H9 (cell line): ENCODE measurements at regions not wholly inside any gene's neighbourhood (a gene's known extent, or its start where the extent isn't known, plus 50 kb on each side); places are given as distances from the start of the nearest gene placed in this dataset.

ENCODE experiments used
- DNase-seq: peaks from one replicate; pipeline ENCODE4 v3.0.0-alpha.2; 2017
- H2AFZ ChIP-seq: one replicate; pipeline ENCODE4 v1.6.1; 2013; ENCODE audit warnings: mild to moderate bottlenecking, low read length, control low read depth, moderate library complexity
- H2AK5ac ChIP-seq: 2 replicates; pipeline ENCODE4 v1.6.1; 2013; ENCODE audit warnings: low read length, control low read depth, mixed read lengths; ENCODE audit not compliant: insufficient read length
- H2BK120ac ChIP-seq: one replicate; pipeline ENCODE4 v1.6.1; 2013; ENCODE audit warnings: low read depth, mild to moderate bottlenecking, low read length, control low read depth, inconsistent platforms; ENCODE audit not compliant: poor library complexity, severe bottlenecking
- H2BK12ac ChIP-seq: 2 replicates; pipeline ENCODE4 v1.6.1; 2013; ENCODE audit warnings: low read length, control low read depth, mixed read lengths, low read depth; ENCODE audit not compliant: insufficient read length
- H2BK15ac ChIP-seq: 2 replicates; pipeline ENCODE4 v1.6.1; 2013; ENCODE audit warnings: low read depth, low read length, control low read depth
- H2BK20ac ChIP-seq: one replicate; pipeline ENCODE4 v1.6.1; 2013; ENCODE audit warnings: low read depth, mild to moderate bottlenecking, low read length, control low read depth, inconsistent platforms; ENCODE audit not compliant: poor library complexity, severe bottlenecking
- H2BK5ac ChIP-seq: 2 replicates; pipeline ENCODE4 v1.6.1; 2013; ENCODE audit warnings: low read length, control low read depth, mixed read lengths; ENCODE audit not compliant: insufficient read length
- H3K14ac ChIP-seq: 2 replicates; pipeline ENCODE4 v1.6.1; 2013; ENCODE audit warnings: low read length, control low read depth; ENCODE audit not compliant: insufficient read depth
- H3K18ac ChIP-seq: 2 replicates; pipeline ENCODE4 v1.6.1; 2013; ENCODE audit warnings: low read depth, mild to moderate bottlenecking, mixed read lengths, low read length, control low read depth; ENCODE audit not compliant: insufficient read length
- H3K23ac ChIP-seq: 2 replicates; pipeline ENCODE4 v1.6.1; 2013; ENCODE audit warnings: low read length, control low read depth, mixed read lengths, low read depth; ENCODE audit not compliant: insufficient read length
- H3K23me2 ChIP-seq: 2 replicates; pipeline ENCODE4 v1.6.1; 2013; ENCODE audit warnings: low read depth, mild to moderate bottlenecking, mixed read lengths, low read length, control low read depth; ENCODE audit not compliant: insufficient read length, poor library complexity, severe bottlenecking
- H3K27ac ChIP-seq: 2 replicates; pipeline ENCODE4 v1.5.1; 2013; ENCODE audit warnings: low read length, control low read depth, mixed read lengths, low read depth; ENCODE audit not compliant: insufficient read length
- H3K27me3 ChIP-seq: 2 replicates; pipeline ENCODE4 v1.6.1; 2013; ENCODE audit warnings: low read length, control low read depth, inconsistent platforms; ENCODE audit not compliant: insufficient read depth
- H3K4ac ChIP-seq: 2 replicates; pipeline ENCODE4 v1.6.1; 2013; ENCODE audit warnings: low read depth, mild to moderate bottlenecking, control low read depth, inconsistent platforms, low read length, moderate library complexity
- H3K4me1 ChIP-seq: 2 replicates; pipeline ENCODE4 v1.6.1; 2013; ENCODE audit warnings: low read length, control low read depth, inconsistent platforms; ENCODE audit not compliant: insufficient read depth
- H3K4me2 ChIP-seq: 2 replicates; pipeline ENCODE4 v1.6.1; 2013; ENCODE audit warnings: low read length, control low read depth, mixed read lengths; ENCODE audit not compliant: insufficient read length, insufficient read depth
- H3K56ac ChIP-seq: 2 replicates; pipeline ENCODE4 v1.6.1; 2013; ENCODE audit warnings: low read depth, mild to moderate bottlenecking, mixed read lengths, low read length, control low read depth; ENCODE audit not compliant: insufficient read length
- H3K79me1 ChIP-seq: 2 replicates; pipeline ENCODE4 v1.6.1; 2013; ENCODE audit warnings: low read depth, mild to moderate bottlenecking, moderate library complexity, low read length, control low read depth, inconsistent platforms; ENCODE audit not compliant: insufficient read depth, poor library complexity, severe bottlenecking
- H3K79me2 ChIP-seq: 2 replicates; pipeline ENCODE4 v1.6.1; 2013; ENCODE audit warnings: low read length, control low read depth, inconsistent platforms; ENCODE audit not compliant: insufficient read depth
- H3K9ac ChIP-seq: 2 replicates; pipeline ENCODE4 v1.6.1; 2013; ENCODE audit warnings: low read length, control low read depth, mixed read lengths; ENCODE audit not compliant: insufficient read length; ENCODE audit errors: extremely low read depth
- H3K9me3 ChIP-seq: one replicate; pipeline ENCODE4 v1.6.1; 2013; ENCODE audit warnings: low read depth, low read length, inconsistent platforms; ENCODE audit not compliant: control insufficient read depth
- H3T11ph ChIP-seq: one replicate; pipeline ENCODE4 v1.6.1; 2013; ENCODE audit warnings: mild to moderate bottlenecking, low read length, control low read depth, inconsistent platforms
- H4K20me1 ChIP-seq: one replicate; pipeline ENCODE4 v1.6.1; 2013; ENCODE audit not compliant: control insufficient read depth, insufficient read length, insufficient read depth
- H4K5ac ChIP-seq: 2 replicates; pipeline ENCODE4 v1.6.1; 2013; ENCODE audit warnings: low read depth, mild to moderate bottlenecking, mixed read lengths, low read length, control low read depth; ENCODE audit not compliant: insufficient read length
- H4K8ac ChIP-seq: replicated peaks from 2 replicates; pipeline ENCODE4 v1.6.1; 2013; ENCODE audit warnings: low read length, control low read depth, mixed read lengths, low read depth; ENCODE audit not compliant: insufficient read length
- H4K91ac ChIP-seq: 2 replicates; pipeline ENCODE4 v1.6.1; 2013; ENCODE audit warnings: low read depth, mild to moderate bottlenecking, moderate library complexity, mixed read lengths, low read length, control low read depth; ENCODE audit not compliant: insufficient read length
- H3K27ac Mint-ChIP-seq, 3 experiments: 2 replicates in 2 of 3; 3 replicates in 1 of 3; pipeline ENCODE4 v1.8.0; 2020 to 2021; ENCODE audit warnings: mixed read lengths in 3 of 3, mild to moderate bottlenecking in 1 of 3, moderate library complexity in 1 of 3
- H3K27me3 Mint-ChIP-seq: 2 replicates; pipeline ENCODE4 v1.8.0; 2021; ENCODE audit warnings: low read depth, mild to moderate bottlenecking, moderate library complexity, mixed read lengths
- H3K36me3 Mint-ChIP-seq, 3 experiments: 2 replicates in 2 of 3; 3 replicates in 1 of 3; pipeline ENCODE4 v1.8.0; 2020 to 2021; ENCODE audit warnings: low read depth in 3 of 3, mixed read lengths in 3 of 3; ENCODE audit not compliant: insufficient read depth in 1 of 3
- H3K4me1 Mint-ChIP-seq, 2 experiments: 2 replicates each; pipeline ENCODE4 v1.8.0; 2020; ENCODE audit warnings: mixed read lengths in 2 of 2
- H3K4me3 Mint-ChIP-seq, 2 experiments: 2 replicates in 1 of 2; 3 replicates in 1 of 2; pipeline ENCODE4 v1.8.0; 2020 to 2021; ENCODE audit warnings: mild to moderate bottlenecking in 2 of 2, mixed read lengths in 2 of 2, moderate library complexity in 1 of 2
- H3K9me3 Mint-ChIP-seq, 2 experiments: 2 replicates in 1 of 2; 3 replicates in 1 of 2; pipeline ENCODE4 v1.8.0; 2020; ENCODE audit warnings: mild to moderate bottlenecking in 2 of 2, mixed read lengths in 2 of 2, moderate library complexity in 1 of 2
- CTCF ChIP-seq: fragments of 200-600 bp; sonication (generic); conservative IDR thresholded peaks from 3 replicates; pipeline ENCODE4 v1.8.0; 2021; ENCODE audit warnings: antibody characterized with exemption, mild to moderate bottlenecking
- WGBS: extraction: QIAGEN DNeasy Blood & Tissue Kit; methylation state at CpG from one replicate; pipeline ENCODE4 v1.1.7; 2013; ENCODE audit warnings: missing lambda C conversion rate, low lambda C conversion rate, mixed read lengths; ENCODE audit not compliant: insufficient read length; ENCODE audit errors: extremely low coverage; 5-methylcytosine and 5-hydroxymethylcytosine counted together

- Histone ChIP-seq H3K79me1 (no peaks in the 10 kb centered on the region), H2BK120ac (no peak overlapping the region), H2AFZ (no peak overlapping the region), H4K91ac (no peak overlapping the region), H2BK5ac (no peak overlapping the region), H4K20me1 (no peaks in the 10 kb centered on the region), H3K9ac (no peak overlapping the region), H3K23ac (no peak overlapping the region), H3K4ac (no peak overlapping the region), H3K27ac (no peak overlapping the region), H3K27me3 (no peaks in the 10 kb centered on the region), H3K14ac (no peak overlapping the region), H2BK20ac (no peak overlapping the region), H3T11ph (no peak overlapping the region), H4K5ac (no peak overlapping the region), H4K8ac (no peak overlapping the region), H2AK5ac (no peak overlapping the region), H3K18ac (no peak overlapping the region), H3K4me2 (no peak overlapping the region), H3K56ac (no peak overlapping the region), H3K23me2 (no peaks in the 10 kb centered on the region), H3K4me1 (no peaks in the 10 kb centered on the region), H3K79me2 (no peaks in the 10 kb centered on the region), H2BK12ac (no peak overlapping the region), H3K9me3 (no peaks in the 10 kb centered on the region), H2BK15ac (no peak overlapping the region)
- DNase-seq: no peak
- Mint-ChIP-seq H3K4me1 (0 out of 4 replicates have a peak, but pooled peaks cover 3% of the 10 kb centered on the region in 2 experiments), H3K4me3 (no peak overlapping the region), H3K27me3 (no peaks in the 10 kb centered on the region), H3K27ac (no peak overlapping the region), H3K9me3 (peaks cover 4 to 11% of the 10 kb centered on the region in 2 experiments; a peak in 4 of 5 replicates), H3K36me3 (0 out of 7 replicates have a peak, but pooled peaks cover 0 to 4% (median 0%) of the 10 kb centered on the region in 3 experiments)
- no peak for TF ChIP-seq CTCF
- WGBS: no CpG with 5 or more reads among the region's 2 CpGs
Measured at GRCh38 chr17:65413390-65413789, 148.1 kb downstream of the AXIN2 start.
